ENCODE measurements at regions not wholly inside any gene's neighbourhood (a gene's known extent, or its start where the extent isn't known, plus 50 kb on each side); places are given as distances from the start of the nearest gene placed in this dataset.
"Not testable (repeated sequence)": the region's sequence is repeated elsewhere in the genome, so short reads cannot be mapped to it uniquely, and the experiment has no call there.

GRCh38 chr9:75452512-75452911 is 364.2 kb downstream of the OSTF1 start:
- no peak overlapping the region for H3K4me3 ChIP-seq (ENCODE audit: low read depth, low read length)
- TF ChIP-seq CTCF (IDR thresholded peaks at IDR 0.05; ENCODE audit: insufficient read depth, low read depth, low read length): no peak
- no peak for DNase-seq (ENCODE audit: low read depth)

- H3K4me3 ChIP-seq (ENCODE audit: low read depth, low read length): no peak overlapping the region
- no peak for TF ChIP-seq CTCF (IDR thresholded peaks at IDR 0.05; ENCODE audit: insufficient read depth, low read depth, low read length)
- DNase-seq (ENCODE audit: low read depth): no peak
Observed at GRCh38 chr9:75454043-75454442, 365.7 kb downstream of the OSTF1 start.

GRCh38 chr9:75454891-75455290 is 366.6 kb downstream of the OSTF1 start:
- TF ChIP-seq CTCF (IDR thresholded peaks at IDR 0.05; ENCODE audit: insufficient read depth, low read depth, low read length): no peak
- no peak for DNase-seq (ENCODE audit: low read depth)
- no peak overlapping the region for H3K4me3 ChIP-seq (ENCODE audit: low read depth, low read length)

- H3K4me3 ChIP-seq (ENCODE audit: low read depth, low read length): no peak overlapping the region
- no peak for TF ChIP-seq CTCF (IDR thresholded peaks at IDR 0.05; ENCODE audit: insufficient read depth, low read depth, low read length)
- peak; percentile 1 for DNase-seq (ENCODE audit: low read depth)
Observed at GRCh38 chr9:75455444-75455921, 367.2 kb downstream of the OSTF1 start.

GRCh38 chr9:75456698-75457097 is 368.4 kb downstream of the OSTF1 start:
- DNase-seq (ENCODE audit: low read depth): no peak
- no peak for TF ChIP-seq CTCF (IDR thresholded peaks at IDR 0.05; ENCODE audit: insufficient read depth, low read depth, low read length)
- H3K4me3 ChIP-seq (ENCODE audit: low read depth, low read length): no peak overlapping the region

GRCh38 chr9:75457474-75458011 is 369.2 kb downstream of the OSTF1 start:
- DNase-seq (ENCODE audit: low read depth): no peak
- H3K4me3 ChIP-seq (ENCODE audit: low read depth, low read length): no peak overlapping the region
- no peak for TF ChIP-seq CTCF (IDR thresholded peaks at IDR 0.05; ENCODE audit: insufficient read depth, low read depth, low read length)

GRCh38 chr9:75459311-75459710 is 371.0 kb downstream of the OSTF1 start:
- not testable (repeated sequence) for H3K4me3 ChIP-seq (ENCODE audit: low read depth, low read length); DNase-seq (ENCODE audit: low read depth)

Measured in fibroblast of villous mesenchyme (primary cell).